Thyroid gland (tissue), 4 donors: ENCODE measurements at regions not wholly inside any gene's neighbourhood (a gene's known extent, or its start where the extent isn't known, plus 50 kb on each side); places are given as distances from the start of the nearest gene placed in this dataset.

Source experiments
- POLR2A ChIP-seq, 2 donors: fragments of 450-650 bp; IDR thresholded peaks; one replicate each; pipeline ENCODE4 v1.6.1; 2017; ENCODE audit warnings: antibody characterized with exemption in 2 of 2, mild to moderate bottlenecking in 2 of 2, moderate library complexity in 1 of 2
- TF ChIP-seq, protein P1 (sequence below), 6 experiments: fragments of 200-600 bp in 3 of 6; fragments of 450-650 bp in 3 of 6; sonication (generic) in 3 of 6; IDR thresholded peaks; one replicate each; pipeline ENCODE4 v1.5.1; 2016 to 2019; ENCODE audit warnings: antibody characterized with exemption in 6 of 6, mild to moderate bottlenecking in 2 of 6, inconsistent platforms in 1 of 6, moderate library complexity in 1 of 6

DNA sequence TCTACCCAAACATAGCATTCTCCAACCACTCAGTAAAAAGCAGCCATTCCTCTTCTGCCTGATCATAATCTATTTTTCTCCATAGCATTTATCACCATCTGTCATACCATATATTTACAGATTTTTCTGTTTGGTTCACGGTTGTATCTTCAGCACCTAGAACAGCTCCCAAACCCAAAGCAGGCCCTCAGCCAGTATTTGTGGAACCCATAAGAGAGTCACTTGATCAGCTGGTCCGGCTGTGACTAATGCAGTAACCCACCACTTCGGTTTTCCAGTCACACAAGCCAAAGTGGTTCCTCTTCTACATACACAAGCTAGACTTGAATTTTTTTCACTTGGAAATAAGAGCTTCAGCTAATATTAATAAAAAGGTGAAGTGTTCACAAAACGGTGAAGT, 511.6 kb upstream of the CELF4 start:
- TF ChIP-seq POLR2A (IDR thresholded peaks at IDR 0.05): no peak
- TF ChIP-seq, protein P1, sequence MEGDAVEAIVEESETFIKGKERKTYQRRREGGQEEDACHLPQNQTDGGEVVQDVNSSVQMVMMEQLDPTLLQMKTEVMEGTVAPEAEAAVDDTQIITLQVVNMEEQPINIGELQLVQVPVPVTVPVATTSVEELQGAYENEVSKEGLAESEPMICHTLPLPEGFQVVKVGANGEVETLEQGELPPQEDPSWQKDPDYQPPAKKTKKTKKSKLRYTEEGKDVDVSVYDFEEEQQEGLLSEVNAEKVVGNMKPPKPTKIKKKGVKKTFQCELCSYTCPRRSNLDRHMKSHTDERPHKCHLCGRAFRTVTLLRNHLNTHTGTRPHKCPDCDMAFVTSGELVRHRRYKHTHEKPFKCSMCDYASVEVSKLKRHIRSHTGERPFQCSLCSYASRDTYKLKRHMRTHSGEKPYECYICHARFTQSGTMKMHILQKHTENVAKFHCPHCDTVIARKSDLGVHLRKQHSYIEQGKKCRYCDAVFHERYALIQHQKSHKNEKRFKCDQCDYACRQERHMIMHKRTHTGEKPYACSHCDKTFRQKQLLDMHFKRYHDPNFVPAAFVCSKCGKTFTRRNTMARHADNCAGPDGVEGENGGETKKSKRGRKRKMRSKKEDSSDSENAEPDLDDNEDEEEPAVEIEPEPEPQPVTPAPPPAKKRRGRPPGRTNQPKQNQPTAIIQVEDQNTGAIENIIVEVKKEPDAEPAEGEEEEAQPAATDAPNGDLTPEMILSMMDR (IDR thresholded peaks at IDR 0.05): no peak
